ENCODE measurements at regions not wholly inside any gene's neighbourhood (a gene's known extent, or its start where the extent isn't known, plus 50 kb on each side); places are given as distances from the start of the nearest gene placed in this dataset.

DNA sequence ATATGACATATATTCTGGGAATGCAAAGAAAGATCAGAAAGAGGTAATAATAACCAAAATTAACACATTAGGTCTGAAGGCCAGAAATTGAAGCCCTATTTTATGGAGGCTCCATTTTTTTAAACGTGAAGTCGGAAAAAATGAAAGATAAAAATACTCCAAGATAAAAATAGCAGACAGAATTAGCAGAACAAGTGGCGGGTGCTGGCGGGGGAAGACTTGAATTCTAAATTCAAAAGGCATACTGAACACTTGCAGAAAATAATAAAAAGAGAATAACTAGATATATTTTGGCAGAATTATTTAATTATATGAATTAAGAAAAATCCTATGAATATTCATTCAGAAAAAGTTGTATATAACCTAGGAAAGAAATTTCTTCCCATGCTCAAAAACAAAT lies 543.7 kb upstream of the ACO1 start:
- POLR2A ChIA-PET = no interaction called here
- no peaks in the 10 kb centered on the region for H4K20me1 ChIP-seq (replicated peaks; ENCODE audit: control insufficient read depth, insufficient read depth, low read length)
- H3K4me3 ChIP-seq = no peak overlapping the region
- no peaks in the 10 kb centered on the region for H3K9me1 ChIP-seq (ENCODE audit: control insufficient read depth, insufficient read depth, low read length)
- no peaks in the 10 kb centered on the region for H3K9me3 ChIP-seq (replicated peaks; ENCODE audit: control insufficient read depth, insufficient read depth, low read depth, low read length)
- no peak for DNase-seq (ENCODE audit: extremely low read depth in 1 of 4, low spot score in 3 of 4)
- H3K27ac ChIP-seq (ENCODE audit: extremely low read depth, low read depth, low read length) = no peak overlapping the region
- in situ Hi-C loops (cut with MboI) = no loop called here
- no peak overlapping the region for H2AFZ ChIP-seq (ENCODE audit: low read depth, low read length)
- H3K4me1 ChIP-seq (replicated peaks in 1 of 2; ENCODE audit: control insufficient read depth in 2 of 2, insufficient read depth in 2 of 2, low read length in 2 of 2) = no peaks in the 10 kb centered on the region
- FAIRE-seq = no peak
- ATAC-seq = no peak
- H3K9ac ChIP-seq (ENCODE audit: insufficient read depth in 1 of 2, low read depth in 2 of 2, low read length in 2 of 2) = no peak overlapping the region
- CTCF ChIA-PET (ENCODE audit: low intra/inter-chr PET ratio) = no interaction called here
- no CpG with 5 or more reads among the region's 4 CpGs for WGBS (ENCODE audit: insufficient coverage, low coverage, missing lambda C conversion rate)
- intact Hi-C loops (cut with micrococcal nuclease) = no loop called here
- H3K79me2 ChIP-seq (ENCODE audit: control insufficient read depth, insufficient read depth, low read length) = no peaks in the 10 kb centered on the region
- H3K36me3 ChIP-seq (ENCODE audit: control insufficient read depth, insufficient read depth, low read length) = no peaks in the 10 kb centered on the region
- no TSS peak for BruUV-seq (replicated peaks)
- TF ChIP-seq, protein P1, sequence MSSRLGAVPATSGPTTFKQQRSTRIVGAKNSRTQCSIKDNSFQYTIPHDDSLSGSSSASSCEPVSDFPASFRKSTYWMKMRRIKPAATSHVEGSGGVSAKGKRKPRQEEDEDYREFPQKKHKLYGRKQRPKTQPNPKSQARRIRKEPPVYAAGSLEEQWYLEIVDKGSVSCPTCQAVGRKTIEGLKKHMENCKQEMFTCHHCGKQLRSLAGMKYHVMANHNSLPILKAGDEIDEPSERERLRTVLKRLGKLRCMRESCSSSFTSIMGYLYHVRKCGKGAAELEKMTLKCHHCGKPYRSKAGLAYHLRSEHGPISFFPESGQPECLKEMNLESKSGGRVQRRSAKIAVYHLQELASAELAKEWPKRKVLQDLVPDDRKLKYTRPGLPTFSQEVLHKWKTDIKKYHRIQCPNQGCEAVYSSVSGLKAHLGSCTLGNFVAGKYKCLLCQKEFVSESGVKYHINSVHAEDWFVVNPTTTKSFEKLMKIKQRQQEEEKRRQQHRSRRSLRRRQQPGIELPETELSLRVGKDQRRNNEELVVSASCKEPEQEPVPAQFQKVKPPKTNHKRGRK (tag; IDR thresholded peaks at IDR 0.05) = no peak
- TF ChIP-seq CGGBP1 (CRISPR knock-in tag; IDR thresholded peaks at IDR 0.05) = no peak
- TF ChIP-seq POLR2G (IDR thresholded peaks at IDR 0.05; ENCODE audit: low read depth, low read length) = no peak
- no peaks in the 10 kb centered on the region for H3K27me3 ChIP-seq (ENCODE audit: control insufficient read depth in 2 of 2, insufficient read depth in 2 of 2, low read length in 2 of 2)
- no peak overlapping the region for H3K4me2 ChIP-seq (ENCODE audit: insufficient read depth, low read length)

- H3K4me3 ChIP-seq = no peak overlapping the region
- H3K27me3 ChIP-seq (ENCODE audit: control insufficient read depth in 2 of 2, insufficient read depth in 2 of 2, low read length in 2 of 2) = no peaks in the 10 kb centered on the region
- peak overlapping the region; percentile 78; the same call in 1 of the 3 replicates for H3K27ac ChIP-seq (ENCODE audit: extremely low read depth, low read depth, low read length)
- H2AFZ ChIP-seq (ENCODE audit: low read depth, low read length) = peak overlapping the region; percentile 84
- no TSS peak for BruUV-seq (replicated peaks)
- CTCF ChIA-PET (ENCODE audit: low intra/inter-chr PET ratio) = no interaction called here
- peak overlapping the region in 1 of 2 experiments; percentile 76; a peak in 2 of 4 replicates for H3K9ac ChIP-seq (ENCODE audit: insufficient read depth in 1 of 2, low read depth in 2 of 2, low read length in 2 of 2)
- H3K9me3 ChIP-seq (replicated peaks; ENCODE audit: control insufficient read depth, insufficient read depth, low read depth, low read length) = no peaks in the 10 kb centered on the region
- POLR2A ChIA-PET = no interaction called here
- no peaks in the 10 kb centered on the region; a peak in 1 of 5 replicates for H3K4me1 ChIP-seq (replicated peaks in 1 of 2; ENCODE audit: control insufficient read depth in 2 of 2, insufficient read depth in 2 of 2, low read length in 2 of 2)
- WGBS (ENCODE audit: insufficient coverage, low coverage, missing lambda C conversion rate) = 14% methylated on average over 1 of the region's 1 CpG
- H3K36me3 ChIP-seq (ENCODE audit: control insufficient read depth, insufficient read depth, low read length) = no peaks in the 10 kb centered on the region
- peak in 1 of 4 experiments; percentile 6 for DNase-seq (ENCODE audit: extremely low read depth in 1 of 4, low spot score in 3 of 4)
- ATAC-seq = peak; percentile 63; the same call in 2 of the 3 replicates
- in situ Hi-C loops (cut with MboI) = no loop called here
- H4K20me1 ChIP-seq (replicated peaks; ENCODE audit: control insufficient read depth, insufficient read depth, low read length) = no peaks in the 10 kb centered on the region
- intact Hi-C loops (cut with micrococcal nuclease) = no loop called here
- H3K4me2 ChIP-seq (ENCODE audit: insufficient read depth, low read length) = peak overlapping the region; percentile 73; the same call in 1 of the 2 replicates
- TF ChIP-seq HOXB6 (CRISPR knock-in tag; IDR thresholded peaks at IDR 0.05; ENCODE audit: borderline replicate concordance) = no peak
- 0 out of 4 replicates have a peak, but pooled peaks of 1 of the 2 experiments have one; percentile 29 for TF ChIP-seq ZNF639 (CRISPR knock-in tag; conservative IDR thresholded peaks at IDR 0.05 in 1 of 2, IDR thresholded peaks at IDR 0.05 in 1 of 2)
- peak in 1 of 3 experiments; percentile 29 for TF ChIP-seq YY1 (IDR thresholded peaks at IDR 0.05; ENCODE audit: borderline replicate concordance in 1 of 3, control insufficient read depth in 1 of 3, extremely low read depth in 1 of 3, insufficient read depth in 3 of 3, insufficient read length in 1 of 3, insufficient replicate concordance in 2 of 3, low read depth in 1 of 3, low read length in 2 of 3)
- H3K9me1 ChIP-seq (ENCODE audit: control insufficient read depth, insufficient read depth, low read length) = no peaks in the 10 kb centered on the region
- FAIRE-seq = no peak
- H3K79me2 ChIP-seq (ENCODE audit: control insufficient read depth, insufficient read depth, low read length) = peaks cover 28% of the 10 kb centered on the region
Measured at GRCh38 chr9:31847963-31848362, 536.5 kb upstream of the ACO1 start.

All from K562 (cell line).